ENCODE measurements at regions not wholly inside any gene's neighbourhood (a gene's known extent, or its start where the extent isn't known, plus 50 kb on each side); places are given as distances from the start of the nearest gene placed in this dataset.
A peak's percentile ranks its signal among the peaks of the same experiment; 100 is the strongest.
"Not testable (repeated sequence)": the region's sequence is repeated elsewhere in the genome, so short reads cannot be mapped to it uniquely, and the experiment has no call there.

DNA sequence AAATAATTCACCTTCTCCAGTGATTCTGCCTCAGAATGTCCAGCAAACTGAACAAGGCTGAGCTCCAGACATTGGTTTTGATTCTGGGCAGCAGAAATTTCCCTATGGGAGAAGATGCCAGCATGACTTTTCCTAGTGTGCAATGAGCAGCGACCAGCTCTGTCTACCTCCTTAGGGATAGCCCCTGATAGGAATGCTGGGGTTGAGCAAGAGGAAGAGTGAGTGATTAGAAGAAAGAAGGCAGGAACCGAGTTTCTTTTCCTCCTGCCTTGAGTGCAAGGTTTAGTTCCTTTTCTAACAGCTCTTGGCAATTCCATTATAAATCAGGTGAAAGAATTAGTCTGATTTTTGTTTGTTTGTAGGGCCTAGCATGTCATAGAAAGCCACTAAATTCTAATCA is 379.0 kb downstream of the DAD1 start:
- H3K9me2 ChIP-seq (replicated peaks; ENCODE audit: control insufficient read depth, low read length), result no peaks in the 10 kb centered on the region
- no peaks in the 10 kb centered on the region for H3K36me3 ChIP-seq (ENCODE audit: control insufficient read depth, low read length)
- H3K9me3 ChIP-seq (ENCODE audit: control insufficient read depth, insufficient read depth, low read length), result no peaks in the 10 kb centered on the region
- H3K4me1 ChIP-seq (ENCODE audit: control insufficient read depth, low read length), result no peaks in the 10 kb centered on the region
- H3F3A ChIP-seq (ENCODE audit: control insufficient read depth, insufficient read depth), result no peaks in the 10 kb centered on the region
- no peaks in the 10 kb centered on the region for H4K20me1 ChIP-seq (ENCODE audit: control insufficient read depth, insufficient read depth, low read depth, low read length)
- H3K4me2 ChIP-seq (ENCODE audit: low read length), result no peak overlapping the region
- peaks cover 3% of the 10 kb centered on the region; the same call in 1 of the 2 replicates for H3K27me3 ChIP-seq (ENCODE audit: control insufficient read depth, low read length)
- no peak overlapping the region for H3K4me3 ChIP-seq (ENCODE audit: low read length)
- TF ChIP-seq EZH2phosphoT487 (IDR thresholded peaks at IDR 0.05; ENCODE audit: borderline replicate concordance, low read length), result no peak
- TF ChIP-seq, protein P1, sequence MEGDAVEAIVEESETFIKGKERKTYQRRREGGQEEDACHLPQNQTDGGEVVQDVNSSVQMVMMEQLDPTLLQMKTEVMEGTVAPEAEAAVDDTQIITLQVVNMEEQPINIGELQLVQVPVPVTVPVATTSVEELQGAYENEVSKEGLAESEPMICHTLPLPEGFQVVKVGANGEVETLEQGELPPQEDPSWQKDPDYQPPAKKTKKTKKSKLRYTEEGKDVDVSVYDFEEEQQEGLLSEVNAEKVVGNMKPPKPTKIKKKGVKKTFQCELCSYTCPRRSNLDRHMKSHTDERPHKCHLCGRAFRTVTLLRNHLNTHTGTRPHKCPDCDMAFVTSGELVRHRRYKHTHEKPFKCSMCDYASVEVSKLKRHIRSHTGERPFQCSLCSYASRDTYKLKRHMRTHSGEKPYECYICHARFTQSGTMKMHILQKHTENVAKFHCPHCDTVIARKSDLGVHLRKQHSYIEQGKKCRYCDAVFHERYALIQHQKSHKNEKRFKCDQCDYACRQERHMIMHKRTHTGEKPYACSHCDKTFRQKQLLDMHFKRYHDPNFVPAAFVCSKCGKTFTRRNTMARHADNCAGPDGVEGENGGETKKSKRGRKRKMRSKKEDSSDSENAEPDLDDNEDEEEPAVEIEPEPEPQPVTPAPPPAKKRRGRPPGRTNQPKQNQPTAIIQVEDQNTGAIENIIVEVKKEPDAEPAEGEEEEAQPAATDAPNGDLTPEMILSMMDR (IDR thresholded peaks at IDR 0.05; ENCODE audit: low read depth, low read length, poor library complexity, severe bottlenecking), result no peak
- no peaks in the 10 kb centered on the region for H3K79me2 ChIP-seq (ENCODE audit: control insufficient read depth, low read length)
- no peak overlapping the region for H3K27ac ChIP-seq (ENCODE audit: low read depth, low read length)

DNA sequence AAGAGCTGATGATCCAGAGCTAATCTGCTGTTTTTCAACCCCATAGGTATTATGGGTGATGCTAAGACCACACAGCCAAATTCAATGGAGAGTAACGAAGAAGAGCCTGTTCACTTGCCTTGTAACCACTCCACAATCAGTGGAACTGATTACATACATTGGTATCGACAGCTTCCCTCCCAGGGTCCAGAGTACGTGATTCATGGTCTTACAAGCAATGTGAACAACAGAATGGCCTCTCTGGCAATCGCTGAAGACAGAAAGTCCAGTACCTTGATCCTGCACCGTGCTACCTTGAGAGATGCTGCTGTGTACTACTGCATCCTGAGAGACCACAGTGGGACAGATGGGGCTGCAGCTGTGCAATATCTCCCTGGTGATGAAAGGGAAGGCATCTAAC is 386.0 kb downstream of the DAD1 start:
- TF ChIP-seq EZH2phosphoT487 (IDR thresholded peaks at IDR 0.05; ENCODE audit: borderline replicate concordance, low read length), result no peak
- no peaks in the 10 kb centered on the region for H3K4me1 ChIP-seq (ENCODE audit: control insufficient read depth, low read length)
- no peaks in the 10 kb centered on the region for H3K79me2 ChIP-seq (ENCODE audit: control insufficient read depth, low read length)
- no peaks in the 10 kb centered on the region for H3K36me3 ChIP-seq (ENCODE audit: control insufficient read depth, low read length)
- H3K27ac ChIP-seq (ENCODE audit: low read depth, low read length), result no peak overlapping the region
- H3F3A ChIP-seq (ENCODE audit: control insufficient read depth, insufficient read depth), result no peaks in the 10 kb centered on the region
- no peak overlapping the region for H3K4me2 ChIP-seq (ENCODE audit: low read length)
- peaks cover 5% of the 10 kb centered on the region; the same call in 1 of the 2 replicates for H3K27me3 ChIP-seq (ENCODE audit: control insufficient read depth, low read length)
- H3K9me3 ChIP-seq (ENCODE audit: control insufficient read depth, insufficient read depth, low read length), result no peaks in the 10 kb centered on the region
- H3K4me3 ChIP-seq (ENCODE audit: low read length), result no peak overlapping the region
- no peaks in the 10 kb centered on the region for H4K20me1 ChIP-seq (ENCODE audit: control insufficient read depth, insufficient read depth, low read depth, low read length)
- H3K9me2 ChIP-seq (replicated peaks; ENCODE audit: control insufficient read depth, low read length), result no peaks in the 10 kb centered on the region

DNA sequence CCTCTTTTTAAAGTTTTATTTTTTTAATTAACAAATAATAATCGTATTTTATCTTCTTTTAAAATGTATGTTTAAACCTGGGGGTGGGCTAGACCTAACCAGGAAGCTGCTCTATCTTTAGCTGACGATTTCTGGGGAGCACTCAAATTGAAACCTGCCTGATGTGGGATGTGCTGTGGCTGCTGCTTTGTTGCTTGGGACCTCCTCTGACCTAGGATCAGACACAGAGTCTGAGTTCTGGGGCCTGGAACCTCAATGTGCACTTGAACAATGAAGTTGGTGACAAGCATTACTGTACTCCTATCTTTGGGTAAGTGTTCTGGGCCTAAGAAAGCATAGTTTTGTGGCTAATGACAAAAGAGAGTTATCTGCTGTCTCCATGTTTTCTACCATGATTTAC is 386.7 kb downstream of the DAD1 start:
- no peak for TF ChIP-seq EZH2phosphoT487 (IDR thresholded peaks at IDR 0.05; ENCODE audit: borderline replicate concordance, low read length)
- TF ChIP-seq, protein P1 (IDR thresholded peaks at IDR 0.05; ENCODE audit: low read depth, low read length, poor library complexity, severe bottlenecking), result no peak
- Histone ChIP-seq H3K27ac (ENCODE audit: low read depth, low read length) (no peak overlapping the region), H3K4me3 (ENCODE audit: low read length) (no peak overlapping the region), H3K79me2 (ENCODE audit: control insufficient read depth, low read length) (no peaks in the 10 kb centered on the region), H4K20me1 (ENCODE audit: control insufficient read depth, insufficient read depth, low read depth, low read length) (no peaks in the 10 kb centered on the region), H3K27me3 (ENCODE audit: control insufficient read depth, low read length) (peaks cover 5% of the 10 kb centered on the region; the same call in 1 of the 2 replicates), H3K9me3 (ENCODE audit: control insufficient read depth, insufficient read depth, low read length) (no peaks in the 10 kb centered on the region), H3K36me3 (ENCODE audit: control insufficient read depth, low read length) (no peaks in the 10 kb centered on the region), H3K9me2 (replicated peaks; ENCODE audit: control insufficient read depth, low read length) (no peaks in the 10 kb centered on the region), H3K4me2 (ENCODE audit: low read length) (no peak overlapping the region), H3F3A (ENCODE audit: control insufficient read depth, insufficient read depth) (no peaks in the 10 kb centered on the region), H3K4me1 (ENCODE audit: control insufficient read depth, low read length) (no peaks in the 10 kb centered on the region)

DNA sequence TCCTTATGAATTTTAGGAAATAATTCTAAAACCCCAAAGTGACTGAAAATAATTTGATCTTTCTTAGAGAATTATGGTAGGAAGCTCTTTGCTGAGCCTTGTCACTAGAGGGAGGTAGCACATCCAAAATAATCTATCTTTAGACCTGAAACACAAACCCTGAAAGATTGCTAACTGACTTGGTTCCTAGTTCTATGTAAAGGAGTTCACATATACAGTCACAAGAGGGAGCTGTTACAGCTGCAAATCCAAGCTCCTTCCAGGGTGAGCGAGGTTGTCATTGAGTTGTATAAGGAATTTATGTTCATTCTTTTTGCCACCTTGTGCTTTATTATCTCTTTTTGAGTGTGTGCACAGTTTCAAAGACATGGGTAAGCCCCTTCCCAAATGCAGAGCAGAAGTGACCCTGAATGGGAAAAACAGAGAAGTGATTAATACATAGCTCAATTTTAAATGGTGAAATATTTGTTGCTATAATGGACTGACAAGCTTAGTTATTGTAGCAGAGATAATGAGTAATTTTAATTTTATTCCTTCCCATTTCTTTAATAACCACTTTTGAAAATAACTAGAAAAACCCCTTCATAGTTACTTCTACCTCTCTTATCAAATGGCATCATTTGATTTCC is 387.9 kb downstream of the DAD1 start:
- H3F3A ChIP-seq (ENCODE audit: control insufficient read depth, insufficient read depth), result no peaks in the 10 kb centered on the region
- H3K27ac ChIP-seq (ENCODE audit: low read depth, low read length), result no peak overlapping the region
- H3K9me3 ChIP-seq (ENCODE audit: control insufficient read depth, insufficient read depth, low read length), result no peaks in the 10 kb centered on the region
- TF ChIP-seq EZH2phosphoT487 (IDR thresholded peaks at IDR 0.05; ENCODE audit: borderline replicate concordance, low read length), result no peak
- TF ChIP-seq, protein P1 (IDR thresholded peaks at IDR 0.05; ENCODE audit: low read depth, low read length, poor library complexity, severe bottlenecking), result peak; percentile 76
- no peak overlapping the region for H3K4me2 ChIP-seq (ENCODE audit: low read length)
- no peaks in the 10 kb centered on the region for H3K4me1 ChIP-seq (ENCODE audit: control insufficient read depth, low read length)
- no peaks in the 10 kb centered on the region for H3K9me2 ChIP-seq (replicated peaks; ENCODE audit: control insufficient read depth, low read length)
- no peaks in the 10 kb centered on the region for H3K36me3 ChIP-seq (ENCODE audit: control insufficient read depth, low read length)
- H3K27me3 ChIP-seq (ENCODE audit: control insufficient read depth, low read length), result peaks cover 5% of the 10 kb centered on the region; the same call in 1 of the 2 replicates
- no peaks in the 10 kb centered on the region for H4K20me1 ChIP-seq (ENCODE audit: control insufficient read depth, insufficient read depth, low read depth, low read length)
- H3K4me3 ChIP-seq (ENCODE audit: low read length), result no peak overlapping the region
- H3K79me2 ChIP-seq (ENCODE audit: control insufficient read depth, low read length), result no peaks in the 10 kb centered on the region

DNA sequence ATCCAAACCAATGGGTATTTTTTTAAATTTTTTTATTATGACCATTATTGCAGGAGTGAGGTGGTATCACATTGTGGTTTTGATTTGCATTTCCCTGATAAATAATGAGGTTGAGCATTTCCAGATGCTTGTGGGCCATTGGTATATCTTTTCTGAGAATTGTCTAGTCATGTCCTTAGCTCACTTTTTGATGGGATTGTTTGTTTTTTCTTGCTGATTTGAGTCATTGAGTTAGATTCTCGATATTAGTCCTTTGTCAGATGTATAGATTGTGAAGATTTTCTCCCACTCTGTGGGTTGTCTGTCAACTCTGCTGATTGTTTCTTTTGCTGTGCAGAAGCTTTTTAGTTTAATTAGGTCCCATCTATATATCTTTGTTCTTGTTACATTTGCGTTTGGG is 388.9 kb downstream of the DAD1 start:
- not testable (repeated sequence) for H3F3A ChIP-seq (ENCODE audit: control insufficient read depth, insufficient read depth); H3K9me3 ChIP-seq (ENCODE audit: control insufficient read depth, insufficient read depth, low read length); H3K27me3 ChIP-seq (ENCODE audit: control insufficient read depth, low read length); H3K4me1 ChIP-seq (ENCODE audit: control insufficient read depth, low read length); H3K27ac ChIP-seq (ENCODE audit: low read depth, low read length); H3K36me3 ChIP-seq (ENCODE audit: control insufficient read depth, low read length); H3K4me2 ChIP-seq (ENCODE audit: low read length); H3K9me2 ChIP-seq (replicated peaks; ENCODE audit: control insufficient read depth, low read length); H3K4me3 ChIP-seq (ENCODE audit: low read length); H3K79me2 ChIP-seq (ENCODE audit: control insufficient read depth, low read length); H4K20me1 ChIP-seq (ENCODE audit: control insufficient read depth, insufficient read depth, low read depth, low read length)

Data from DOHH2 (cell line).